Muscle layer of duodenum (tissue), 2 donors: ENCODE measurements at regions not wholly inside any gene's neighbourhood (a gene's known extent, or its start where the extent isn't known, plus 50 kb on each side); places are given as distances from the start of the nearest gene placed in this dataset.

ENCODE experiments used
- H3K27ac ChIP-seq: one replicate; pipeline ENCODE4 v1.7.0; 2013; ENCODE audit warnings: mild to moderate bottlenecking, low read length
- H3K27me3 ChIP-seq: one replicate; pipeline ENCODE4 v1.7.0; 2013; ENCODE audit warnings: low read depth, mild to moderate bottlenecking, control low read depth, low read length
- H3K36me3 ChIP-seq, 2 donors: one replicate each; pipeline ENCODE4 v1.7.0; 2013; ENCODE audit warnings: low read length in 2 of 2, control low read depth in 1 of 2, mild to moderate bottlenecking in 1 of 2; ENCODE audit not compliant: insufficient read depth in 2 of 2, control insufficient read depth in 1 of 2
- H3K4me1 ChIP-seq, 2 donors: one replicate each; pipeline ENCODE4 v1.7.0; 2013; ENCODE audit warnings: low read length in 2 of 2, mild to moderate bottlenecking in 2 of 2, control low read depth in 1 of 2, moderate library complexity in 1 of 2; ENCODE audit not compliant: insufficient read depth in 2 of 2, control insufficient read depth in 1 of 2
- H3K4me3 ChIP-seq, 2 donors: one replicate each; pipeline ENCODE4 v1.7.0; 2013; ENCODE audit warnings: low read length in 2 of 2, low read depth in 1 of 2, mild to moderate bottlenecking in 1 of 2
- H3K9me3 ChIP-seq, 2 donors: one replicate each; pipeline ENCODE4 v1.7.0; 2013; ENCODE audit warnings: low read length in 2 of 2, control low read depth in 1 of 2, mild to moderate bottlenecking in 1 of 2; ENCODE audit not compliant: control insufficient read depth in 1 of 2
- donor health status: healthy.

DNA sequence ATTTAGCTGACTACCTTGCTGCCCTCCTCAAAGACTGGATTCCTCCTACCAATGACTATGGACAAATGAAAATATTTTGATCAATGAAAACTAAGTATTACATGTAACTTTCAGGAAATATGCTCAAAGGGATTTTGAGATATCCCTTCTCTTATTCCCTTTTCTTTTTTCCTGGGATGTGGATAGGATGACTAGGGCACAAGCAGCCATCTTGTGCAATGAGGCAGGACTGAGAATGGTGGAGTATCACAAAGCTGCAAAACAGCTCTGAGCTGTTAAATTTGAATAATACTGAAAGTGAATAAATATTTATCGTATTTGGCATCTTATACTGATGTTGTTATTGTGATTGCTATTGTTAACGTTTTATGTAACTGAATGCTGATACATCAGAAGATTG is 333.1 kb upstream of the NUDT12 start:
- Histone ChIP-seq H3K4me3 (no peak overlapping the region), H3K36me3 (no peaks in the 10 kb centered on the region), H3K4me1 (no peaks in the 10 kb centered on the region), H3K27me3 (no peaks in the 10 kb centered on the region), H3K27ac (no peak overlapping the region), H3K9me3 (peaks cover 0 to 4% of the 10 kb centered on the region in 2 donors)

- Histone ChIP-seq H3K4me1 (no peaks in the 10 kb centered on the region), H3K27ac (no peak overlapping the region), H3K4me3 (no peak overlapping the region), H3K9me3 (peaks cover 0 to 4% of the 10 kb centered on the region in 2 donors), H3K36me3 (no peaks in the 10 kb centered on the region), H3K27me3 (no peaks in the 10 kb centered on the region)
Observed at GRCh38 chr5:103894882-103895281, 332.3 kb upstream of the NUDT12 start.

DNA sequence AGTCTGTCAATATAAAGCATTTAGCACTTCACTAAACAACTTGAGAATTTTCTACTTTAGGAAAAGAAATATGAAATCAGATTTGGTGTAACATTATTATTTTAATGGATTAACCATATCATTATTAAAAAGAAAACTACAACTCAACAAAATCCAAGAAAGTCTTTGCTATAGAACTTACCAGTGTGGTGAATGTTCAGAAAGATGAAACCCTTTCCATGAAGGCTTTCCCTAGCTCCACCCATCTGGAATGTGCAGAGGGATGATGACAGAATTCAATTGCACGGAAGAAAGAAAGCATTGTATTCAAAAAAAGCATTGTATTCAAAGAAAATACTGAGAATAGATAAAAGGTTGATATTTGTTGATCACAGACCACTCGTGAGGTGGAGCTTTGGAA is 328.6 kb upstream of the NUDT12 start:
- Histone ChIP-seq H3K36me3 (no peaks in the 10 kb centered on the region), H3K4me3 (no peak overlapping the region), H3K9me3 (peaks cover 0 to 4% of the 10 kb centered on the region in 2 donors), H3K27me3 (no peaks in the 10 kb centered on the region), H3K27ac (no peak overlapping the region), H3K4me1 (no peaks in the 10 kb centered on the region)

GRCh38 chr5:103890313-103890712 is 327.7 kb upstream of the NUDT12 start:
- Histone ChIP-seq H3K27me3 (no peaks in the 10 kb centered on the region), H3K4me1 (no peaks in the 10 kb centered on the region), H3K27ac (no peak overlapping the region), H3K4me3 (no peak overlapping the region), H3K36me3 (no peaks in the 10 kb centered on the region), H3K9me3 (no peaks in the 10 kb centered on the region)

- Histone ChIP-seq H3K4me3 (no peak overlapping the region), H3K36me3 (no peaks in the 10 kb centered on the region), H3K27me3 (no peaks in the 10 kb centered on the region)
Observed at GRCh38 chr5:103889500-103890209, 327.1 kb upstream of the NUDT12 start.

DNA sequence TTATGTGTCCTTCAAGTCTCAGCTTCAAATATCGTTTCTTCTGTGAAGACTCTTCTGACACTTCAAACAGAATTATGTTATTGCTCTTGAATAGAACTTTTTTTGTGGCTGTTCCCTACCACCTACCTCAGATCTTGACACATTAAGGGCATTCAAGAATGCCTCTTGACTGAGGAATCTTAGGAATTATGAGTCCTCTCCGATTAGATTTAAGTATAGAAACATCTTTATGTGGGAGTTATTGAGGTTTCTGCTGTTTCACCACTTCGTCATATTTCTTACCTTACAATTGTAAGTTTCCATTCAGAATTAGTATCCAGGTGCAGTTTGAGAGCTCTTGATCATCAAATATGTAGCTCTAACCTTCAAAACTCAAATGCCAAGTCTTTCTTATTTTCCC is 324.2 kb upstream of the NUDT12 start:
- no peak overlapping the region for H3K27ac ChIP-seq
- H3K4me3 ChIP-seq = no peak overlapping the region
- no peaks in the 10 kb centered on the region for H3K9me3 ChIP-seq
- H3K4me1 ChIP-seq = no peaks in the 10 kb centered on the region
- H3K36me3 ChIP-seq = no peaks in the 10 kb centered on the region
- no peaks in the 10 kb centered on the region for H3K27me3 ChIP-seq

More at GRCh38 chr5:103889500-103890209, 327.1 kb upstream of the NUDT12 start:
- H3K27ac ChIP-seq = no peak overlapping the region
- H3K4me1 ChIP-seq = no peaks in the 10 kb centered on the region
- H3K9me3 ChIP-seq = no peaks in the 10 kb centered on the region

- Histone ChIP-seq H3K4me3 (no peak overlapping the region), H3K36me3 (no peaks in the 10 kb centered on the region), H3K9me3 (no peaks in the 10 kb centered on the region), H3K27ac (no peak overlapping the region), H3K4me1 (no peaks in the 10 kb centered on the region), H3K27me3 (no peaks in the 10 kb centered on the region)
Observed at GRCh38 chr5:103883143-103883542, 320.6 kb upstream of the NUDT12 start.

DNA sequence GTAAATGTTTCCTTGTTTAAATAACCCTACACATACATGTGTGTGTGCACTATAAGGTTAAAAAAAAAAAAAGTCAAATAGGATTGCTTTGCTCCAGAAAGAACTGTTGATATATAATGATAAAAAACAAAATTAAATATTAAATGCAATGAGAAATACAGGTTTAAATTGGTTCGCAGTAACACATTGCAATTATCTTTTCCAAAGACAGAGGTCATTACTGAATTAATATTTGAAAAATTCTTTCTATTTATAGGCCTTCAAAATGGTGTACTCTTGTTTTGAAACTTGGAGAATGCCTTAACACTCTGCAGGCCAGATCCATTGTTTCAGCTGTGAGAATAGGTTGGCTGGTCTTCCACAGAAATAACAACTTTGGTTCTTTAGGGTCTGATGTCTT is 319.0 kb upstream of the NUDT12 start:
- H3K9me3 ChIP-seq = no peaks in the 10 kb centered on the region
- H3K27me3 ChIP-seq = no peaks in the 10 kb centered on the region
- no peak overlapping the region for H3K4me3 ChIP-seq
- no peaks in the 10 kb centered on the region for H3K36me3 ChIP-seq
- H3K27ac ChIP-seq = no peak overlapping the region
- H3K4me1 ChIP-seq = no peaks in the 10 kb centered on the region

- Histone ChIP-seq H3K27me3 (no peaks in the 10 kb centered on the region), H3K4me3 (no peak overlapping the region), H3K4me1 (no peaks in the 10 kb centered on the region), H3K9me3 (no peaks in the 10 kb centered on the region), H3K36me3 (no peaks in the 10 kb centered on the region), H3K27ac (no peak overlapping the region)
Observed at GRCh38 chr5:103867857-103868598, 305.4 kb upstream of the NUDT12 start.

GRCh38 chr5:103866169-103866568 is 303.6 kb upstream of the NUDT12 start:
- H3K27ac ChIP-seq = no peak overlapping the region
- no peak overlapping the region for H3K4me3 ChIP-seq
- H3K4me1 ChIP-seq = no peaks in the 10 kb centered on the region
- H3K9me3 ChIP-seq = no peaks in the 10 kb centered on the region
- H3K36me3 ChIP-seq = no peaks in the 10 kb centered on the region
- no peaks in the 10 kb centered on the region for H3K27me3 ChIP-seq

- no peaks in the 10 kb centered on the region for H3K36me3 ChIP-seq
- H3K4me1 ChIP-seq = no peaks in the 10 kb centered on the region
- no peaks in the 10 kb centered on the region for H3K9me3 ChIP-seq
- no peak overlapping the region for H3K4me3 ChIP-seq
- no peak overlapping the region for H3K27ac ChIP-seq
- no peaks in the 10 kb centered on the region for H3K27me3 ChIP-seq
Observed at GRCh38 chr5:103862398-103862797, 299.8 kb upstream of the NUDT12 start.
